ENCODE measurements at regions not wholly inside any gene's neighbourhood (a gene's known extent, or its start where the extent isn't known, plus 50 kb on each side); places are given as distances from the start of the nearest gene placed in this dataset.

DNA sequence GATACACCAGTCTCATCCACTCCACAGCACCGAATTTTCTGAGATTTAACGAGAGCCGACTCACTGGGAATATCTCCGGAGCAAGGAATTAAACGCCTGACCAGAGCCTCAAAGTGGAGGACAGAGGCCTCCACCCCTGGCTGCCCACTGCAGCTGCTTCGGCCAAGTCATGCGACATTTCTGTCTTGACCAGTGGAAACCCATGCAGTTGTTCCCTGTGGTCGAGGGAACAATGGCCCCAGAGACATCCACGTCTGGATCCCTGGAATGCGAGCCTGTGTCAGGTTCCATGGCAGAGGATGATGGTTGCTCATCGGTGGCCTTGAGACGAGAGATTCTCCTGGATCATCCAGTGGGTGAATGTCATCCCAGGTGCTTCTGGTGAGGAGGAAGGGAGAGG, 65.7 kb upstream of the INSIG1 start:
- TF ChIP-seq, protein P1, sequence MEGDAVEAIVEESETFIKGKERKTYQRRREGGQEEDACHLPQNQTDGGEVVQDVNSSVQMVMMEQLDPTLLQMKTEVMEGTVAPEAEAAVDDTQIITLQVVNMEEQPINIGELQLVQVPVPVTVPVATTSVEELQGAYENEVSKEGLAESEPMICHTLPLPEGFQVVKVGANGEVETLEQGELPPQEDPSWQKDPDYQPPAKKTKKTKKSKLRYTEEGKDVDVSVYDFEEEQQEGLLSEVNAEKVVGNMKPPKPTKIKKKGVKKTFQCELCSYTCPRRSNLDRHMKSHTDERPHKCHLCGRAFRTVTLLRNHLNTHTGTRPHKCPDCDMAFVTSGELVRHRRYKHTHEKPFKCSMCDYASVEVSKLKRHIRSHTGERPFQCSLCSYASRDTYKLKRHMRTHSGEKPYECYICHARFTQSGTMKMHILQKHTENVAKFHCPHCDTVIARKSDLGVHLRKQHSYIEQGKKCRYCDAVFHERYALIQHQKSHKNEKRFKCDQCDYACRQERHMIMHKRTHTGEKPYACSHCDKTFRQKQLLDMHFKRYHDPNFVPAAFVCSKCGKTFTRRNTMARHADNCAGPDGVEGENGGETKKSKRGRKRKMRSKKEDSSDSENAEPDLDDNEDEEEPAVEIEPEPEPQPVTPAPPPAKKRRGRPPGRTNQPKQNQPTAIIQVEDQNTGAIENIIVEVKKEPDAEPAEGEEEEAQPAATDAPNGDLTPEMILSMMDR (IDR thresholded peaks at IDR 0.05): no peak
- no peak for TF ChIP-seq EP300 (IDR thresholded peaks at IDR 0.05)
- no peak for TF ChIP-seq POLR2A (IDR thresholded peaks at IDR 0.05)
